ENCODE measurements at regions not wholly inside any gene's neighbourhood (a gene's known extent, or its start where the extent isn't known, plus 50 kb on each side); places are given as distances from the start of the nearest gene placed in this dataset.

DNA sequence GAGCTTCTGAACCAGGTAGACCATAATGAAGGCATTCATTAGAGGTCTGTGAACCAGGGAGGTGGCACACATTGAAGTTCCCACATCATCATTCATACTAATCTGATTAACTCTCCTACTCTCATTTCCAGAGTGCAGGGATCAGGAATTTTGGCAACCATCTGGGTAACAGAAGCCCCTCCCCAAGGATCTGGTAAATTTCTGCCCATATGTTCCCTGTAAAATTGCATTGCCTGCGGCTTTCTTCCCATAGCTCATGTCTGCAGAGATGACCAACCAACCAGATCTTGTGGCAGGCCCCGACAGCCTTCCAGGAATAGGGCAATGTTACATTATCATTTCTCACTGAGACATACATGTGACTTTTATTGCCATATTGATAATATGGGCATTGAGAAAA lies 111.4 kb upstream of the CHL1 start:
- TF ChIP-seq, protein P1, sequence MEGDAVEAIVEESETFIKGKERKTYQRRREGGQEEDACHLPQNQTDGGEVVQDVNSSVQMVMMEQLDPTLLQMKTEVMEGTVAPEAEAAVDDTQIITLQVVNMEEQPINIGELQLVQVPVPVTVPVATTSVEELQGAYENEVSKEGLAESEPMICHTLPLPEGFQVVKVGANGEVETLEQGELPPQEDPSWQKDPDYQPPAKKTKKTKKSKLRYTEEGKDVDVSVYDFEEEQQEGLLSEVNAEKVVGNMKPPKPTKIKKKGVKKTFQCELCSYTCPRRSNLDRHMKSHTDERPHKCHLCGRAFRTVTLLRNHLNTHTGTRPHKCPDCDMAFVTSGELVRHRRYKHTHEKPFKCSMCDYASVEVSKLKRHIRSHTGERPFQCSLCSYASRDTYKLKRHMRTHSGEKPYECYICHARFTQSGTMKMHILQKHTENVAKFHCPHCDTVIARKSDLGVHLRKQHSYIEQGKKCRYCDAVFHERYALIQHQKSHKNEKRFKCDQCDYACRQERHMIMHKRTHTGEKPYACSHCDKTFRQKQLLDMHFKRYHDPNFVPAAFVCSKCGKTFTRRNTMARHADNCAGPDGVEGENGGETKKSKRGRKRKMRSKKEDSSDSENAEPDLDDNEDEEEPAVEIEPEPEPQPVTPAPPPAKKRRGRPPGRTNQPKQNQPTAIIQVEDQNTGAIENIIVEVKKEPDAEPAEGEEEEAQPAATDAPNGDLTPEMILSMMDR (IDR thresholded peaks at IDR 0.05) = no peak
- TF ChIP-seq POLR2A (IDR thresholded peaks at IDR 0.05) = no peak

Data from esophagus squamous epithelium (tissue), 4 donors.